OCI-LY7 (cell line): ENCODE measurements at regions not wholly inside any gene's neighbourhood (a gene's known extent, or its start where the extent isn't known, plus 50 kb on each side); places are given as distances from the start of the nearest gene placed in this dataset.

ENCODE experiments used
- BruUV-seq: library from RNA; stranded (reverse); fragments of 400-500 nt; replicated peaks from 2 replicates; lab custom pipeline; 2021; lab: Mats Ljungman, UMichigan
- CTCF ChIA-PET: fragments of 300-600 bp; sonication (Branson Sonifier 250); formaldehyde crosslinking; loops from one replicate; lab custom pipeline; 2022; ENCODE audit warnings: antibody characterized with exemption; ENCODE audit not compliant: unreplicated experiment; lab: Charles Lee
- POLR2A ChIA-PET: fragments of 300-600 bp; sonication (Branson Sonifier 250); formaldehyde crosslinking; loops from one replicate; lab custom pipeline; 2022; ENCODE audit warnings: antibody characterized with exemption; lab: Charles Lee
- DNase-seq: peaks from one replicate; pipeline ENCODE4 v3.0.0-alpha.2; 2015; ENCODE audit warnings: low spot score
- H2AFZ ChIP-seq: fragments of 200-600 bp; sonication (generic), shearing (Covaris generic); 2 replicates; pipeline ENCODE4 v1.6.1; 2014; ENCODE audit warnings: mild to moderate bottlenecking, antibody characterized with exemption, low read length, moderate library complexity
- H3K27ac ChIP-seq: fragments of 200-600 bp; sonication (generic); 2 replicates; pipeline ENCODE4 v1.5.1; 2014; ENCODE audit warnings: mixed run types, low read depth, mild to moderate bottlenecking, moderate library complexity, low read length, inconsistent platforms; ENCODE audit not compliant: poor library complexity, severe bottlenecking
- H3K36me3 ChIP-seq: fragments of 200-600 bp; sonication (generic); 2 replicates; pipeline ENCODE4 v1.6.1; 2014; ENCODE audit warnings: mild to moderate bottlenecking, antibody characterized with exemption, low read length, moderate library complexity, mixed read lengths; ENCODE audit not compliant: insufficient read depth
- H3K4me1 ChIP-seq: fragments of 200-600 bp; sonication (generic); 2 replicates; pipeline ENCODE4 v1.5.1; 2014; ENCODE audit warnings: mild to moderate bottlenecking, low read length; ENCODE audit not compliant: insufficient read depth, poor library complexity, severe bottlenecking
- H3K4me2 ChIP-seq: fragments of 200-600 bp; sonication (generic); 2 replicates; pipeline ENCODE4 v1.6.1; 2014; ENCODE audit warnings: mild to moderate bottlenecking, low read length
- H3K4me3 ChIP-seq: fragments of 200-600 bp; sonication (generic); 2 replicates; pipeline ENCODE4 v1.5.1; 2014; ENCODE audit warnings: mild to moderate bottlenecking, low read depth, low read length; ENCODE audit not compliant: poor library complexity, severe bottlenecking
- H3K79me2 ChIP-seq: fragments of 200-600 bp; sonication (generic); 2 replicates; pipeline ENCODE4 v1.6.1; 2016; ENCODE audit warnings: low read depth, mild to moderate bottlenecking, low read length, moderate library complexity, mixed read lengths; ENCODE audit not compliant: insufficient read depth
- H3K9me2 ChIP-seq: fragments of 200-600 bp; sonication (generic); 2 replicates; pipeline ENCODE4 v1.6.1; 2016; ENCODE audit warnings: mild to moderate bottlenecking, low read length, mixed read lengths; ENCODE audit not compliant: insufficient read depth
- H3K9me3 ChIP-seq: fragments of 200-600 bp; sonication (generic); 2 replicates; pipeline ENCODE4 v1.6.1; 2014; ENCODE audit warnings: mild to moderate bottlenecking, mixed run types, low read length, mixed read lengths
- H4K20me1 ChIP-seq: fragments of 200-600 bp; sonication (generic); 2 replicates; pipeline ENCODE4 v1.6.1; 2014; ENCODE audit warnings: mild to moderate bottlenecking, antibody characterized with exemption, low read length, moderate library complexity, mixed read lengths; ENCODE audit not compliant: insufficient read depth
- EZH2phosphoT487 ChIP-seq: fragments of 200-600 bp; sonication (generic); IDR thresholded peaks from 2 replicates; pipeline ENCODE4 v1.6.1; 2018; ENCODE audit warnings: low read depth, borderline replicate concordance, mild to moderate bottlenecking, mixed run types, antibody characterized with exemption, low read length, moderate library complexity, mixed read lengths
- intact Hi-C: fragments of 100-400 bp; cut with micrococcal nuclease; formaldehyde crosslinking; loops from one replicate; pipeline ENCODE4 v1.10.0; 2022; ENCODE audit not compliant: unreplicated experiment
- TF ChIP-seq, protein P1 (sequence below): fragments of 200-600 bp; sonication (generic); conservative IDR thresholded peaks from 2 replicates; pipeline ENCODE4 v1.5.1; 2014; ENCODE audit warnings: mild to moderate bottlenecking, antibody characterized with exemption, low read length, moderate library complexity, mixed read lengths

DNA sequence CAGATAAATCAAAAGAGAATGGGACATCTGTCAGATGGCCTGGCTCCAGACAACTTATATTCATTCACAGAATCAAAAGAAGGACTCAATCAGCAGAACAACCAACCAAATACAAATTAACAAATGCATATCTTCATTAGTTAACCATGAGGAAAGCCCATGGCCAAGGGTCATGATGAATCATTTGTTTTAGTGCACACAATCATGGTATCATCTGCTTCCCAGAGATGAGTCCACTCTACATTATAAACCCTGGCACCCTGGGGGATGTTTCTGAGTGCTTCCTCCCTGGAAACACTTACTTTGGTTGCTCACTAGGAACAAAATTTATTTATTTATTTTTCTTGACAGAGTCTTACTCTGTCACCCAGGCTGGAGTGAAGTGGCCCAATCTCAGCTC lies 453.3 kb upstream of the HS3ST1 start:
- no peaks in the 10 kb centered on the region for H3K79me2 ChIP-seq
- no peaks in the 10 kb centered on the region for H3K36me3 ChIP-seq
- H3K4me2 ChIP-seq = no peak overlapping the region
- H3K9me2 ChIP-seq = no peaks in the 10 kb centered on the region
- ChIA-PET POLR2A (interaction anchor here (1.0 kb wide), 1 partner anchor 18 kb away, joined by 3 read pairs; no protein-coding TSS in a partner anchor), CTCF (no interaction called here)
- BruUV-seq = no TSS peak
- H3K4me1 ChIP-seq = no peaks in the 10 kb centered on the region
- no peak overlapping the region for H3K27ac ChIP-seq
- no peak for DNase-seq
- no peaks in the 10 kb centered on the region for H3K9me3 ChIP-seq
- intact Hi-C loops = no loop called here
- no peak for TF ChIP-seq EZH2phosphoT487
- TF ChIP-seq, protein P1, sequence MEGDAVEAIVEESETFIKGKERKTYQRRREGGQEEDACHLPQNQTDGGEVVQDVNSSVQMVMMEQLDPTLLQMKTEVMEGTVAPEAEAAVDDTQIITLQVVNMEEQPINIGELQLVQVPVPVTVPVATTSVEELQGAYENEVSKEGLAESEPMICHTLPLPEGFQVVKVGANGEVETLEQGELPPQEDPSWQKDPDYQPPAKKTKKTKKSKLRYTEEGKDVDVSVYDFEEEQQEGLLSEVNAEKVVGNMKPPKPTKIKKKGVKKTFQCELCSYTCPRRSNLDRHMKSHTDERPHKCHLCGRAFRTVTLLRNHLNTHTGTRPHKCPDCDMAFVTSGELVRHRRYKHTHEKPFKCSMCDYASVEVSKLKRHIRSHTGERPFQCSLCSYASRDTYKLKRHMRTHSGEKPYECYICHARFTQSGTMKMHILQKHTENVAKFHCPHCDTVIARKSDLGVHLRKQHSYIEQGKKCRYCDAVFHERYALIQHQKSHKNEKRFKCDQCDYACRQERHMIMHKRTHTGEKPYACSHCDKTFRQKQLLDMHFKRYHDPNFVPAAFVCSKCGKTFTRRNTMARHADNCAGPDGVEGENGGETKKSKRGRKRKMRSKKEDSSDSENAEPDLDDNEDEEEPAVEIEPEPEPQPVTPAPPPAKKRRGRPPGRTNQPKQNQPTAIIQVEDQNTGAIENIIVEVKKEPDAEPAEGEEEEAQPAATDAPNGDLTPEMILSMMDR = no peak
- H3K4me3 ChIP-seq = no peak overlapping the region
- H2AFZ ChIP-seq = no peak overlapping the region
- no peaks in the 10 kb centered on the region for H4K20me1 ChIP-seq

DNA sequence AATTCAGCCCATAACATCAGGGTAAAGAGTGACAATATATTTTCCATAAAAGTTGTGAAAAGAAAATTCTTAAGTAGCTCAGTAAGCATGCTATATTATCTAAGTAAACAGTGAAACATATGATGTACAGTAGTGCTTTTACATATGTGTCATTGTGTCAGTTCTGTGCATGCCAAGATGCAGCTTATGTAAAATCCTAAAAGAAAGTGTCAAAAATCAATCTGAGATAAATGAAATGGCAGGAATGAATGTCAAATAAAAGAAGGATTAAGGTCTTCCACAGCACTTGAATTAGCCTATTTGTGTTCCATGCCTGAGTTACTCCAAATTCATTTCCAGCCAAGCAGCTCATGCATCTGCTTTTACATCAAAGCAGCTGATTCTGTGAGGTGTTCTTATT lies 452.7 kb upstream of the HS3ST1 start:
- DNase-seq = no peak
- H2AFZ ChIP-seq = no peak overlapping the region
- no peaks in the 10 kb centered on the region for H3K9me3 ChIP-seq
- no peaks in the 10 kb centered on the region for H4K20me1 ChIP-seq
- H3K4me1 ChIP-seq = no peaks in the 10 kb centered on the region
- H3K36me3 ChIP-seq = no peaks in the 10 kb centered on the region
- H3K4me3 ChIP-seq = no peak overlapping the region
- ChIA-PET POLR2A (interaction anchor here (0.6 kb wide), 1 partner anchor 605 kb away, joined by 3 read pairs; no protein-coding TSS in a partner anchor), CTCF (no interaction called here)
- no TSS peak for BruUV-seq
- no peaks in the 10 kb centered on the region for H3K79me2 ChIP-seq
- H3K27ac ChIP-seq = no peak overlapping the region
- TF ChIP-seq EZH2phosphoT487 = no peak
- TF ChIP-seq, protein P1 = no peak
- intact Hi-C loops = no loop called here
- H3K9me2 ChIP-seq = no peaks in the 10 kb centered on the region
- no peak overlapping the region for H3K4me2 ChIP-seq

DNA sequence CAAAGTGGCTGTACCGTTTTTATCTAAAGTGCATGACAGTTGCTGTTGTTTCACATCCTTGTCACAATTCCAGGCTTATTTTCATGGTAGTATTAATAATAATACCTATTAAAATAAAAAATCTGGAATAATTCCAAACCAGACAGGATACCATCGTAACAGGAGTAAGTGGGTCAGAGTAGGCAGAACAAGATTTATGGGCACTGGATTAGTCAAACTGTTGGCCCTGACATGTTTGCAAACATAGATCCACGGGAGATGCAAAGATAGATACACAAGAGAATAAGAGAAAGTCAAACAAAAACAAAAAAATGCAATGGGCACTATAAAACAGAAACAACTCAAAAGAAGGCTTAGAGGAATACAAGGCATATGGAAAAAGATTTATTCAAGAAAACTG lies 449.5 kb upstream of the HS3ST1 start:
- no TSS peak for BruUV-seq
- Histone ChIP-seq H3K79me2 (no peaks in the 10 kb centered on the region), H3K4me2 (no peak overlapping the region), H3K4me3 (no peak overlapping the region), H3K4me1 (no peaks in the 10 kb centered on the region), H2AFZ (no peak overlapping the region), H4K20me1 (no peaks in the 10 kb centered on the region), H3K9me2 (no peaks in the 10 kb centered on the region), H3K36me3 (no peaks in the 10 kb centered on the region), H3K27ac (no peak overlapping the region), H3K9me3 (no peaks in the 10 kb centered on the region)
- intact Hi-C loops = no loop called here
- ChIA-PET CTCF (no interaction called here), POLR2A (no interaction called here)
- DNase-seq = no peak
- TF ChIP-seq EZH2phosphoT487 = no peak
- TF ChIP-seq, protein P1 = no peak
